NCI-H82 (cell line): ENCODE measurements at regions not wholly inside any gene's neighbourhood (a gene's known extent, or its start where the extent isn't known, plus 50 kb on each side); places are given as distances from the start of the nearest gene placed in this dataset.

Experiments
- DNase-seq: peaks from one replicate; lab custom pipeline; 2025; lab: John Stamatoyannopoulos, UW

GRCh38 chr6:16974704-16975359 lies 127.0 kb upstream of the STMND1 start:
- no peak for DNase-seq

- DNase-seq: no peak
These were observed 127.5 kb upstream of the STMND1 start for GRCh38 chr6:16974387-16974673.

- peak; percentile 37 for DNase-seq
These were observed 128.1 kb upstream of the STMND1 start for GRCh38 chr6:16973545-16974386.

- DNase-seq: no peak
These were observed 128.8 kb upstream of the STMND1 start for GRCh38 chr6:16973051-16973450.

- DNase-seq: no peak
These were observed 129.3 kb upstream of the STMND1 start for GRCh38 chr6:16972535-16972934.

GRCh38 chr6:16969699-16970655 lies 131.9 kb upstream of the STMND1 start:
- no peak for DNase-seq

GRCh38 chr6:16968101-16968500 lies 133.7 kb upstream of the STMND1 start:
- no peak for DNase-seq

- DNase-seq: peak; percentile 73
These were observed 134.4 kb upstream of the STMND1 start for GRCh38 chr6:16967470-16967817.

GRCh38 chr6:16966791-16967469 lies 134.9 kb upstream of the STMND1 start:
- peak; percentile 48 for DNase-seq

- no peak for DNase-seq
These were observed 136.2 kb upstream of the STMND1 start for GRCh38 chr6:16965689-16966088.

GRCh38 chr6:16964553-16965499 lies 137.0 kb upstream of the STMND1 start:
- peak; percentile 98 for DNase-seq

- DNase-seq: no peak
These were observed 140.3 kb upstream of the STMND1 start for GRCh38 chr6:16961577-16961976.

- DNase-seq: no peak
These were observed 142.1 kb upstream of the STMND1 start for GRCh38 chr6:16959789-16960188.

- no peak for DNase-seq
These were observed 145.5 kb upstream of the STMND1 start for GRCh38 chr6:16956361-16956760.

- DNase-seq: no peak
These were observed 146.0 kb upstream of the STMND1 start for GRCh38 chr6:16955899-16956298.

- DNase-seq: no peak
These were observed 147.9 kb upstream of the STMND1 start for GRCh38 chr6:16953905-16954304.

- no peak for DNase-seq
These were observed 148.4 kb upstream of the STMND1 start for GRCh38 chr6:16953446-16953845.

GRCh38 chr6:16950825-16951495 lies 150.9 kb upstream of the STMND1 start:
- no peak for DNase-seq

- no peak for DNase-seq
These were observed 151.5 kb upstream of the STMND1 start for GRCh38 chr6:16950302-16950701.

- DNase-seq: no peak
These were observed 152.1 kb upstream of the STMND1 start for GRCh38 chr6:16949716-16950115.
